ENCODE measurements at regions not wholly inside any gene's neighbourhood (a gene's known extent, or its start where the extent isn't known, plus 50 kb on each side); places are given as distances from the start of the nearest gene placed in this dataset.

DNA sequence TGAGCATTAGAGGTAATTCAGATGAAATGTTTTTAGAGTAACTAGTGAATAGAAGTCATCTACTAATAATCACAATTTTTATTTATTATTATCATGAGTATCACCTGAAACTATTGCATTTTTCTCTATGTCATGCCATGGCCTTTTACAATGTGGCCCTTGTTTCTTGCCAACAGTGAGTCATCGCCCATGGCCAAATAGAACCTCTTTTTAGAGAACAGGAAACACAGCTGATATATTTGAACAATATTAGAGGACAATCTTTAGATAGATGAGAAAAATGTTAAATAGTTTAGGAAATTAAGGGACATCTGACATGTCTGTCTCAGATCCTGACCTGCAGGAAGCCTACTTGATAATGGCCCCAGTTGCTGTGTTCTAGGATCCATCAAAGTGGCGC is 1584.4 kb upstream of the GOT2 start:
- H3K4me3 ChIP-seq (ENCODE audit: low read length), result no peak overlapping the region
- TF ChIP-seq, protein P1, sequence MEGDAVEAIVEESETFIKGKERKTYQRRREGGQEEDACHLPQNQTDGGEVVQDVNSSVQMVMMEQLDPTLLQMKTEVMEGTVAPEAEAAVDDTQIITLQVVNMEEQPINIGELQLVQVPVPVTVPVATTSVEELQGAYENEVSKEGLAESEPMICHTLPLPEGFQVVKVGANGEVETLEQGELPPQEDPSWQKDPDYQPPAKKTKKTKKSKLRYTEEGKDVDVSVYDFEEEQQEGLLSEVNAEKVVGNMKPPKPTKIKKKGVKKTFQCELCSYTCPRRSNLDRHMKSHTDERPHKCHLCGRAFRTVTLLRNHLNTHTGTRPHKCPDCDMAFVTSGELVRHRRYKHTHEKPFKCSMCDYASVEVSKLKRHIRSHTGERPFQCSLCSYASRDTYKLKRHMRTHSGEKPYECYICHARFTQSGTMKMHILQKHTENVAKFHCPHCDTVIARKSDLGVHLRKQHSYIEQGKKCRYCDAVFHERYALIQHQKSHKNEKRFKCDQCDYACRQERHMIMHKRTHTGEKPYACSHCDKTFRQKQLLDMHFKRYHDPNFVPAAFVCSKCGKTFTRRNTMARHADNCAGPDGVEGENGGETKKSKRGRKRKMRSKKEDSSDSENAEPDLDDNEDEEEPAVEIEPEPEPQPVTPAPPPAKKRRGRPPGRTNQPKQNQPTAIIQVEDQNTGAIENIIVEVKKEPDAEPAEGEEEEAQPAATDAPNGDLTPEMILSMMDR (conservative IDR thresholded peaks at IDR 0.05; ENCODE audit: low read depth, low read length), result no peak
- DNase-seq (ENCODE audit: low read depth), result no peak

GRCh38 chr16:60310846-60311445 is 1576.8 kb upstream of the GOT2 start:
- TF ChIP-seq, protein P1 (conservative IDR thresholded peaks at IDR 0.05; ENCODE audit: low read depth, low read length), result no peak

GRCh38 chr16:60304720-60305119 is 1570.6 kb upstream of the GOT2 start:
- peak; percentile 69 for DNase-seq (ENCODE audit: low read depth)
- no peak overlapping the region for H3K4me3 ChIP-seq (ENCODE audit: low read length)
- TF ChIP-seq, protein P1 (conservative IDR thresholded peaks at IDR 0.05; ENCODE audit: low read depth, low read length), result no peak

More at GRCh38 chr16:60310846-60311445, 1576.8 kb upstream of the GOT2 start:
- peak; percentile 60 for DNase-seq (ENCODE audit: low read depth)
- H3K4me3 ChIP-seq (ENCODE audit: low read length), result no peak overlapping the region

- TF ChIP-seq, protein P1 (conservative IDR thresholded peaks at IDR 0.05; ENCODE audit: low read depth, low read length), result no peak
- no peak overlapping the region for H3K4me3 ChIP-seq (ENCODE audit: low read length)
- DNase-seq (ENCODE audit: low read depth), result peak; percentile 37
Measured at GRCh38 chr16:60304066-60304465, 1570.0 kb upstream of the GOT2 start.

- no peak for DNase-seq (ENCODE audit: low read depth)
- TF ChIP-seq, protein P1 (conservative IDR thresholded peaks at IDR 0.05; ENCODE audit: low read depth, low read length), result no peak
- no peak overlapping the region for H3K4me3 ChIP-seq (ENCODE audit: low read length)
Measured at GRCh38 chr16:60302676-60303075, 1568.6 kb upstream of the GOT2 start.

- TF ChIP-seq, protein P1 (conservative IDR thresholded peaks at IDR 0.05; ENCODE audit: low read depth, low read length), result no peak
- no peak overlapping the region for H3K4me3 ChIP-seq (ENCODE audit: low read length)
- no peak for DNase-seq (ENCODE audit: low read depth)
Measured at GRCh38 chr16:60302261-60302660, 1568.1 kb upstream of the GOT2 start.

DNA sequence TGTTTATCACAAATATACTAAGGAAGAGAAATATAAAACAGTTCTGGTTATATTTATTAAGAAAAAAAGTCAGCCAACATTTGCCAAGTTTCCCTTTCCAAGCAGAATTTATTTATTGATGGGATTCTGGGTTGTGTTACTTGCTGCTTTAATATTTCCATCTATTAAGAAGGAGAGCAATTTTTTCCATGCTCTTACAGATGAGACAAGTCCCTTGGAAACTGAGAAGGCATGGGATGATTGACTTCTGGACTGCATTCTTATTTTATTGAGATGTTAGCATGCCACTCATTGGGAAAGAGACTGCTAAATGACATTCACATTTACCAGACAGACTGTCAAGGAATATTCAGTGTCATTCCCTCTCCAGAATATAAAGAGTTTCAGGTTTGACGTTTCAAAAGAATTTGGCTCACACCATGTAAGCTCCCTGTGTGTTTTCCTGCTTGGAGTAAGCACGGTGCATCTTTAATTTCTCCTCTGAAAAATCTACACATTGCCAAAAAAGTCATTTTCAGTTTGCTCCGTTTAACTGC is 1565.2 kb upstream of the GOT2 start:
- DNase-seq (ENCODE audit: low read depth), result no peak
- TF ChIP-seq, protein P1 (conservative IDR thresholded peaks at IDR 0.05; ENCODE audit: low read depth, low read length), result no peak

More for the DNA sequence above, 1565.2 kb upstream of the GOT2 start:
- H3K4me3 ChIP-seq (ENCODE audit: low read length), result no peak overlapping the region
